ENCODE measurements at regions not wholly inside any gene's neighbourhood (a gene's known extent, or its start where the extent isn't known, plus 50 kb on each side); places are given as distances from the start of the nearest gene placed in this dataset.

- DNase-seq, result no peak
- no peak overlapping the region for H3K4me3 ChIP-seq
- 77 to 82% (median 80%) methylated on average over 2 to 4 of the region's 4 CpGs for WGBS, 4 donors
- H3K4me1 ChIP-seq (replicated peaks in 1 of 2), result no peaks in the 10 kb centered on the region
- no peaks in the 10 kb centered on the region for H3K27me3 ChIP-seq
- intact Hi-C loops (cut with DNase I), result no loop called here
- TF ChIP-seq CTCF (IDR thresholded peaks at IDR 0.05), result no peak
- H3K27ac ChIP-seq, result no peak overlapping the region
- no peaks in the 10 kb centered on the region for H3K9me3 ChIP-seq (replicated peaks in 1 of 3)
- no peaks in the 10 kb centered on the region for H3K36me3 ChIP-seq (replicated peaks in 1 of 2)
These were observed 128.5 kb upstream of the GALNT2 start for GRCh38 chr1:229938551-229938950.

DNA sequence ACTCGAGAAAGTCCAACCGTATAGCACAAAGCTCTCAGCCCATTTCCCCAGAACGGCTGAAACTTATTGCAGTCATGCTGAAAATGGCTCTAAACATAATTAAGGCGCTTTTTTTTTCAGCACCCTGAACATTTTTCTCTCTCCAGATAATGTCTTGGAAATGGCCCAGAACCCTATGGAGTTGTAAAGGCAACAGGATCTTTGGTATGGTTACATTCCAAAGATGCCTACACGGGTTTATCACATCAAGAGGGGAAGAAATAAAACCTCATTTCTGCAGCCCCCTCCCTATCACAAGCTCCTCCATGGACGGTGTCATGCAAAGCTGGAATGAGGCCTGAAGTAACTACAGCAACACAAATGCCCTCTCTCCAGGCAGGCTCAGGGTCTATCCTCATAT, 126.4 kb upstream of the GALNT2 start:
- H3K36me3 ChIP-seq (replicated peaks in 1 of 2), result no peaks in the 10 kb centered on the region
- H3K4me1 ChIP-seq (replicated peaks in 1 of 2), result no peaks in the 10 kb centered on the region
- intact Hi-C loops (cut with DNase I), result no loop called here
- 71 to 79% (median 75%) methylated on average over 6 of the region's 6 CpGs for WGBS, 4 donors
- H3K4me3 ChIP-seq, result no peak overlapping the region
- no peaks in the 10 kb centered on the region for H3K9me3 ChIP-seq (replicated peaks in 1 of 3)
- H3K27me3 ChIP-seq, result no peaks in the 10 kb centered on the region
- TF ChIP-seq CTCF (IDR thresholded peaks at IDR 0.05) (no peak), POLR2A (IDR thresholded peaks at IDR 0.05) (no peak)
- H3K27ac ChIP-seq, result no peak overlapping the region
- DNase-seq, result no peak

GRCh38 chr1:229941160-229941559, 125.9 kb upstream of the GALNT2 start:
- no peaks in the 10 kb centered on the region for H3K36me3 ChIP-seq (replicated peaks in 1 of 2)
- H3K27ac ChIP-seq, result no peak overlapping the region
- no peaks in the 10 kb centered on the region for H3K9me3 ChIP-seq (replicated peaks in 1 of 3)
- TF ChIP-seq CTCF (IDR thresholded peaks at IDR 0.05) (no peak), POLR2A (IDR thresholded peaks at IDR 0.05) (no peak)
- H3K27me3 ChIP-seq, result no peaks in the 10 kb centered on the region
- H3K4me1 ChIP-seq (replicated peaks in 1 of 2), result no peaks in the 10 kb centered on the region
- intact Hi-C loops (cut with DNase I), result no loop called here
- 45 to 60% (median 58%) methylated on average over 8 of the region's 8 CpGs for WGBS, 4 donors
- DNase-seq, result peak in 1 of 7 donors; percentile 14
- no peak overlapping the region for H3K4me3 ChIP-seq

GRCh38 chr1:229941831-229942230, 125.2 kb upstream of the GALNT2 start:
- Histone ChIP-seq H3K36me3 (replicated peaks in 1 of 2) (no peaks in the 10 kb centered on the region), H3K27me3 (no peaks in the 10 kb centered on the region), H3K4me1 (replicated peaks in 1 of 2) (no peaks in the 10 kb centered on the region), H3K9me3 (replicated peaks in 1 of 3) (no peaks in the 10 kb centered on the region), H3K4me3 (no peak overlapping the region), H3K27ac (no peak overlapping the region)
- no peak for TF ChIP-seq POLR2A (IDR thresholded peaks at IDR 0.05)
- no peak for TF ChIP-seq CTCF (IDR thresholded peaks at IDR 0.05)
- DNase-seq, result no peak
- intact Hi-C loops (cut with DNase I), result no loop called here
- WGBS, 4 donors, result 83 to 93% (median 91%) methylated on average over 10 of the region's 10 CpGs
